Sigmoid colon (tissue), 6 donors: ENCODE measurements at regions not wholly inside any gene's neighbourhood (a gene's known extent, or its start where the extent isn't known, plus 50 kb on each side); places are given as distances from the start of the nearest gene placed in this dataset.

Experiments used
- DNase-seq: peaks from one replicate; pipeline ENCODE4 v3.0.0-alpha.2; 2019
- H3K27ac ChIP-seq, 4 donors: fragments of 200-600 bp; sonication (generic); one replicate each; pipeline ENCODE4 v1.5.1; 2016 to 2019; ENCODE audit warnings: mild to moderate bottlenecking in 1 of 4
- H3K27me3 ChIP-seq, 3 donors: fragments of 200-600 bp; sonication (generic); one replicate each; pipeline ENCODE4 v1.5.1; 2019; ENCODE audit warnings: mild to moderate bottlenecking in 1 of 3
- H3K36me3 ChIP-seq, 4 donors: fragments of 200-600 bp; sonication (generic); one replicate each; pipeline ENCODE4 v1.5.1; 2016 to 2019
- H3K4me1 ChIP-seq, 4 donors: fragments of 200-600 bp; sonication (generic); one replicate each; pipeline ENCODE4 v1.5.1; 2017 to 2019
- H3K4me3 ChIP-seq, 4 donors: fragments of 200-600 bp; sonication (generic); one replicate each; pipeline ENCODE4 v1.5.1; 2017 to 2019; ENCODE audit warnings: mild to moderate bottlenecking in 2 of 4, moderate library complexity in 1 of 4
- H3K9me3 ChIP-seq, 4 donors: fragments of 200-600 bp in 3 of 4; sonication (generic) in 3 of 4; one replicate each; pipeline versions ENCODE4 v1.5.1 to v1.6.1; 2013 to 2019
- CTCF ChIP-seq, 4 experiments: fragments of 450-650 bp in 3 of 4; fragments of 200-600 bp in 1 of 4; IDR thresholded peaks; one replicate each; pipeline ENCODE4 v1.5.1; 2016 to 2019; ENCODE audit warnings: antibody characterized with exemption in 4 of 4, mild to moderate bottlenecking in 3 of 4, moderate library complexity in 2 of 4
- EP300 ChIP-seq, 4 donors: sonication (generic); formaldehyde crosslinking; IDR thresholded peaks; one replicate each; pipeline ENCODE4 v1.6.1; 2017; ENCODE audit warnings: antibody characterized with exemption in 4 of 4
- POLR2A ChIP-seq, 2 donors: fragments of 450-650 bp; IDR thresholded peaks; one replicate each; pipeline ENCODE4 v1.6.1; 2016; ENCODE audit warnings: antibody characterized with exemption in 2 of 2, mild to moderate bottlenecking in 2 of 2, moderate library complexity in 2 of 2
- POLR2AphosphoS5 ChIP-seq, 4 donors: sonication (generic); formaldehyde crosslinking; IDR thresholded peaks; one replicate each; pipeline ENCODE4 v1.6.1; 2017; ENCODE audit warnings: antibody characterized with exemption in 4 of 4
- WGBS, 2 donors: extraction: QIAGEN DNeasy Blood & Tissue Kit; methylation state at CpG; one replicate each; pipeline ENCODE4 v1.1.7; 2013; 5-methylcytosine and 5-hydroxymethylcytosine counted together
- intact Hi-C: fragments of 100-400 bp; cut with DNase I; formaldehyde crosslinking; loops from one replicate; pipeline ENCODE4 v1.15.1; 2023
- donor health status: healthy with polysubstance abuse.
- donor health status: healthy.

- Histone ChIP-seq H3K27me3 (no peaks in the 10 kb centered on the region), H3K4me3 (no peak overlapping the region), H3K27ac (no peak overlapping the region), H3K4me1 (no peaks in the 10 kb centered on the region), H3K9me3 (peaks cover 0 to 12% (median 2%) of the 10 kb centered on the region in 4 donors), H3K36me3 (no peaks in the 10 kb centered on the region)
- intact Hi-C loops, result no loop called here
- no peak for DNase-seq
- TF ChIP-seq POLR2A (IDR thresholded peaks at IDR 0.05), result no peak
These were observed 217.0 kb upstream of the CTBP2 start for GRCh38 chr10:125377368-125377767.

GRCh38 chr10:125375210-125375609, 214.8 kb upstream of the CTBP2 start:
- Histone ChIP-seq H3K4me1 (no peaks in the 10 kb centered on the region), H3K27ac (no peak overlapping the region), H3K27me3 (no peaks in the 10 kb centered on the region), H3K4me3 (no peak overlapping the region), H3K9me3 (peaks cover 0 to 9% (median 2%) of the 10 kb centered on the region in 4 donors), H3K36me3 (no peaks in the 10 kb centered on the region)
- TF ChIP-seq POLR2AphosphoS5 (IDR thresholded peaks at IDR 0.05) (no peak), POLR2A (IDR thresholded peaks at IDR 0.05) (no peak)
- no peak for DNase-seq
- WGBS, 2 donors, result 29 to 64% methylated on average over 3 of the region's 3 CpGs
- intact Hi-C loops, result no loop called here

- 76 to 87% methylated on average over 6 of the region's 6 CpGs for WGBS, 2 donors
- H3K27ac ChIP-seq, result no peak overlapping the region
- H3K27me3 ChIP-seq, result no peaks in the 10 kb centered on the region
- H3K36me3 ChIP-seq, result no peaks in the 10 kb centered on the region
- H3K4me1 ChIP-seq, result no peaks in the 10 kb centered on the region
- no peak for DNase-seq
- no peak for TF ChIP-seq CTCF (IDR thresholded peaks at IDR 0.05)
- TF ChIP-seq POLR2AphosphoS5 (IDR thresholded peaks at IDR 0.05), result no peak
- TF ChIP-seq POLR2A (IDR thresholded peaks at IDR 0.05), result no peak
- TF ChIP-seq EP300 (IDR thresholded peaks at IDR 0.05), result no peak
- no peak overlapping the region for H3K4me3 ChIP-seq
- intact Hi-C loops, result no loop called here
- no peaks in the 10 kb centered on the region for H3K9me3 ChIP-seq
These were observed 213.2 kb upstream of the CTBP2 start for GRCh38 chr10:125373546-125373945.

GRCh38 chr10:125370578-125370977, 210.2 kb upstream of the CTBP2 start:
- DNase-seq, result no peak
- Histone ChIP-seq H3K27me3 (no peaks in the 10 kb centered on the region), H3K9me3 (no peaks in the 10 kb centered on the region), H3K4me3 (no peak overlapping the region), H3K36me3 (no peaks in the 10 kb centered on the region), H3K27ac (no peak overlapping the region), H3K4me1 (no peaks in the 10 kb centered on the region)
- TF ChIP-seq EP300 (IDR thresholded peaks at IDR 0.05), result no peak
- no peak for TF ChIP-seq CTCF (IDR thresholded peaks at IDR 0.05)
- TF ChIP-seq POLR2AphosphoS5 (IDR thresholded peaks at IDR 0.05), result no peak
- no peak for TF ChIP-seq POLR2A (IDR thresholded peaks at IDR 0.05)
- intact Hi-C loops, result no loop called here
- 35 to 67% methylated on average over 17 of the region's 17 CpGs for WGBS, 2 donors

- intact Hi-C loops, result no loop called here
- no peak overlapping the region for H3K27ac ChIP-seq
- no peaks in the 10 kb centered on the region for H3K27me3 ChIP-seq
- H3K36me3 ChIP-seq, result no peaks in the 10 kb centered on the region
- H3K4me3 ChIP-seq, result no peak overlapping the region
- WGBS, 2 donors, result 87 to 90% methylated on average over 12 of the region's 12 CpGs
- H3K9me3 ChIP-seq, result no peaks in the 10 kb centered on the region
- TF ChIP-seq EP300 (IDR thresholded peaks at IDR 0.05) (no peak), POLR2A (IDR thresholded peaks at IDR 0.05) (no peak), CTCF (IDR thresholded peaks at IDR 0.05) (no peak)
- no peaks in the 10 kb centered on the region for H3K4me1 ChIP-seq
- no peak for DNase-seq
These were observed 209.3 kb upstream of the CTBP2 start for GRCh38 chr10:125369382-125370326.
